GM12874 (cell line): ENCODE measurements at regions not wholly inside any gene's neighbourhood (a gene's known extent, or its start where the extent isn't known, plus 50 kb on each side); places are given as distances from the start of the nearest gene placed in this dataset.

Source experiments
- CTCF ChIP-seq: IDR thresholded peaks from 2 replicates; pipeline ENCODE4 v1.5.1; 2011; ENCODE audit warnings: low read depth, mild to moderate bottlenecking, control low read depth, low read length, moderate library complexity; ENCODE audit not compliant: insufficient read depth

GRCh38 chr5:60546207-60546606 is 153.8 kb downstream of the DEPDC1B start:
- TF ChIP-seq CTCF: no peak

- no peak for TF ChIP-seq CTCF
Measured at GRCh38 chr5:60545551-60545950, 154.4 kb downstream of the DEPDC1B start.

- no peak for TF ChIP-seq CTCF
Measured at GRCh38 chr5:60544142-60544541, 155.8 kb downstream of the DEPDC1B start.

GRCh38 chr5:60541980-60542379 is 158.0 kb downstream of the DEPDC1B start:
- TF ChIP-seq CTCF: no peak

GRCh38 chr5:60540856-60541805 is 158.8 kb downstream of the DEPDC1B start:
- TF ChIP-seq CTCF: no peak

- TF ChIP-seq CTCF: no peak
Measured at GRCh38 chr5:60538955-60539866, 160.8 kb downstream of the DEPDC1B start.

GRCh38 chr5:60538426-60538825 is 161.5 kb downstream of the DEPDC1B start:
- no peak for TF ChIP-seq CTCF
